HepG2 (cell line): ENCODE measurements at regions not wholly inside any gene's neighbourhood (a gene's known extent, or its start where the extent isn't known, plus 50 kb on each side); places are given as distances from the start of the nearest gene placed in this dataset.

ENCODE experiments used
- ATAC-seq: fragments of 200-7000 bp; cut with Tn5 transposase; 3 replicates; pipeline ENCODE4 v1.9.1; 2020; ENCODE audit warnings: mild to moderate bottlenecking, moderate library complexity
- BruUV-seq: library from RNA; stranded (reverse); fragments of 400-500 nt; replicated peaks from 2 replicates; lab custom pipeline; 2021; lab: Mats Ljungman, UMichigan
- CTCF ChIA-PET: fragments of 300-600 bp; formaldehyde crosslinking; extraction: SDS; loops from one replicate; lab custom pipeline; 2021; ENCODE audit warnings: low total read pairs, inconsistent platforms, low intra/inter-chr PET ratio; lab: Yijun Ruan, JAX
- POLR2A ChIA-PET: fragments of 350-600 bp; sonication (Branson Sonifier 250); formaldehyde crosslinking; loops from one replicate; lab custom pipeline; 2020; ENCODE audit warnings: antibody characterized with exemption, inconsistent platforms; lab: Yijun Ruan, JAX
- DNase-seq: peaks from one replicate; pipeline ENCODE4 v3.0.0-alpha.2; 2015; ENCODE audit warnings: low spot score
- FAIRE-seq: peaks from 3 replicates; lab custom pipeline; 2011; peaks lifted over from hg19 to GRCh38; lab: Jason Lieb, UNC
- H2AFZ ChIP-seq: one replicate; pipeline ENCODE4 v1.6.1; 2011; ENCODE audit warnings: low read length, inconsistent platforms
- H3K27ac ChIP-seq: fragments of 300-600 bp; 3 replicates; pipeline ENCODE4 v1.8.0; 2011; ENCODE audit warnings: mixed run types, mild to moderate bottlenecking, mixed read lengths, low read length, inconsistent platforms; ENCODE audit not compliant: insufficient read depth; ENCODE audit errors: extremely low read length
- H3K27me3 ChIP-seq, 2 experiments: fragments of 200-600 bp in 1 of 2; 2 replicates in 1 of 2; 3 replicates in 1 of 2; pipeline versions ENCODE4 v1.6.0 to v1.8.0; 2011; ENCODE audit warnings: low read length in 2 of 2, mild to moderate bottlenecking in 2 of 2, moderate library complexity in 2 of 2, inconsistent platforms in 1 of 2; ENCODE audit not compliant: insufficient read depth in 2 of 2, control insufficient read depth in 1 of 2
- H3K36me3 ChIP-seq, 2 experiments: fragments of 200-600 bp in 1 of 2; replicated peaks in 1 of 2; 2 replicates in 1 of 2; 3 replicates in 1 of 2; pipeline versions ENCODE4 v1.5.1 to v1.8.0; 2011; ENCODE audit warnings: low read length in 2 of 2, inconsistent platforms in 1 of 2; ENCODE audit not compliant: insufficient read depth in 2 of 2, control insufficient read depth in 1 of 2
- H3K4me1 ChIP-seq: 2 replicates; pipeline ENCODE4 v1.5.1; 2012; ENCODE audit warnings: low read length, inconsistent platforms; ENCODE audit not compliant: insufficient read depth
- H3K4me2 ChIP-seq: 2 replicates; pipeline ENCODE4 v1.6.0; 2011; ENCODE audit warnings: low read depth, low read length, inconsistent platforms
- H3K4me3 ChIP-seq, 3 experiments: fragments of 200-600 bp in 1 of 3; sonication (generic), shearing (Covaris generic) in 1 of 3; replicated peaks in 1 of 3; 2 replicates each; pipeline ENCODE4 v1.5.1; 2011 to 2016; ENCODE audit warnings: low read length in 3 of 3, inconsistent platforms in 2 of 3, low read depth in 2 of 3, mild to moderate bottlenecking in 2 of 3, control low read depth in 1 of 3, mixed read lengths in 1 of 3; ENCODE audit not compliant: insufficient read depth in 1 of 3
- H3K79me2 ChIP-seq: one replicate; pipeline ENCODE4 v1.6.1; 2011; ENCODE audit warnings: low read length, inconsistent platforms; ENCODE audit not compliant: insufficient read depth
- H3K9ac ChIP-seq: 2 replicates; pipeline ENCODE4 v1.6.0; 2011; ENCODE audit warnings: mild to moderate bottlenecking, low read depth, low read length, inconsistent platforms; ENCODE audit not compliant: insufficient read depth
- H3K9me3 ChIP-seq: 2 replicates; pipeline ENCODE4 v1.5.1; 2012; ENCODE audit warnings: mild to moderate bottlenecking, low read length
- H4K20me1 ChIP-seq: 2 replicates; pipeline ENCODE4 v1.6.0; 2011; ENCODE audit warnings: inconsistent platforms, mild to moderate bottlenecking, low read length, moderate library complexity; ENCODE audit not compliant: insufficient read depth
- CEBPG ChIP-seq: IDR thresholded peaks from 2 replicates; pipeline ENCODE4 v1.6.1; 2016
- KLF6 ChIP-seq: IDR thresholded peaks from 2 replicates; pipeline ENCODE4 v1.8.0; 2016; ENCODE audit warnings: missing biosample characterization, missing genetic modification reagents
- NCOA1 ChIP-seq: sonication (generic); formaldehyde crosslinking; IDR thresholded peaks from 2 replicates; pipeline ENCODE4 v1.9.0; 2021; ENCODE audit warnings: missing genetic modification reagents
- NR2F1 ChIP-seq, 2 experiments: fragments of 450-650 bp in 1 of 2; formaldehyde crosslinking in 1 of 2; IDR thresholded peaks; 2 replicates each; pipeline versions ENCODE4 v1.5.0 to v1.6.1; 2016 to 2020; ENCODE audit warnings: mild to moderate bottlenecking in 1 of 2, missing compliant biosample characterization in 1 of 2, missing genetic modification reagents in 1 of 2, moderate library complexity in 1 of 2
- SIN3A ChIP-seq: IDR thresholded peaks from 2 replicates; pipeline ENCODE4 v1.6.1; 2011; ENCODE audit warnings: low read depth, mild to moderate bottlenecking, control low read depth, low read length, borderline replicate concordance
- SNAPC2 ChIP-seq: sonication (generic); formaldehyde crosslinking; IDR thresholded peaks from 2 replicates; pipeline ENCODE4 v1.8.1; 2022; ENCODE audit warnings: mild to moderate bottlenecking, missing genetic modification reagents
- ZBTB1 ChIP-seq: sonication (generic); formaldehyde crosslinking; IDR thresholded peaks from 2 replicates; pipeline ENCODE4 v1.4.0; 2020; ENCODE audit warnings: missing genetic modification reagents, borderline replicate concordance
- ZBTB21 ChIP-seq: sonication (generic); formaldehyde crosslinking; IDR thresholded peaks from 2 replicates; pipeline ENCODE4 v1.4.0; 2020; ENCODE audit warnings: missing genetic modification reagents
- ZFP36L2 ChIP-seq: sonication (generic); formaldehyde crosslinking; IDR thresholded peaks from 2 replicates; pipeline ENCODE4 v1.4.0; 2020; ENCODE audit warnings: missing genetic modification reagents
- ZNF598 ChIP-seq: sonication (generic); formaldehyde crosslinking; IDR thresholded peaks from 2 replicates; pipeline ENCODE4 v1.5.1; 2020; ENCODE audit warnings: mild to moderate bottlenecking, missing genetic modification reagents, borderline replicate concordance
- ZSCAN25 ChIP-seq: sonication (generic); formaldehyde crosslinking; IDR thresholded peaks from 2 replicates; pipeline ENCODE4 v1.8.0; 2022; ENCODE audit warnings: mild to moderate bottlenecking, missing genetic modification reagents
- WGBS: methylation state at CpG from one replicate; pipeline ENCODE4 v1.1.6; 2017; ENCODE audit warnings: low lambda C conversion rate; 5-methylcytosine and 5-hydroxymethylcytosine counted together
- in situ Hi-C: cut with HindIII; loops from 2 replicates; pipeline ENCODE4 v1.10.0; 2017; ENCODE audit warnings: low pct_unique_long_range_greater_than_20kb; ENCODE audit not compliant: extremely low pct_ligation_motif_present
- intact Hi-C: fragments of 100-400 bp; cut with micrococcal nuclease; formaldehyde crosslinking; loops from one replicate; pipeline ENCODE4 v1.10.0; 2022; ENCODE audit not compliant: unreplicated experiment
- TF ChIP-seq, protein P1 (sequence below): sonication (generic); formaldehyde crosslinking; IDR thresholded peaks from 2 replicates; pipeline ENCODE4 v1.4.0; 2020; ENCODE audit warnings: missing genetic modification reagents

DNA sequence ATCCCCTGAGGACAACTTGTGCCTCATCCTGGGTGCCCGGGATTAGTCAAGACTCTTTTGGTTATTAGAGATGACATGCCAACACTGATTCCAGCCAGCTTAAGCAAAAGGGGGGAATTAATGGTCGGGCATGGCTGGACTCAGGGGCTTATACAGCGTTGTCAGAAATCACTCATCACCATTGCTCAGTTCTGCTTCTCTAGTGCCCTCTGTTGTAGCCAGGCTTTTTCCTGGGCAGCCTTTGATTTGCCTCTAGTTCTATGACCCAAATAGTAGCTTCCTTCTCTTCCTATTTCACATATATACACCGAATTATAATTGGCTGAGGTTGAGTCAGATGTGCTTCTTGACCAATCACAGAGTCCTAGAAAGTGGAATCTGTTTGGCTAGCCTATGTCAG, 192.0 kb upstream of the HABP2 start:
- no peak for DNase-seq
- Histone ChIP-seq H3K4me1 (no peaks in the 10 kb centered on the region), H3K27me3 (peaks cover 2 to 46% of the 10 kb centered on the region in 2 experiments), H3K36me3 (no peaks in the 10 kb centered on the region), H3K27ac (no peak overlapping the region), H2AFZ (no peak overlapping the region), H4K20me1 (no peaks in the 10 kb centered on the region), H3K4me2 (no peak overlapping the region), H3K9me3 (no peaks in the 10 kb centered on the region), H3K79me2 (no peaks in the 10 kb centered on the region), H3K9ac (no peak overlapping the region), H3K4me3 (no peak overlapping the region)
- in situ Hi-C loops (no loop called here), intact Hi-C loops (no loop called here)
- no peak for ATAC-seq
- no peak for FAIRE-seq
- ChIA-PET CTCF (no interaction called here), POLR2A (no interaction called here)
- TF ChIP-seq NR2F1 (CRISPR knock-in tag; IDR thresholded peaks at IDR 0.05) (no peak), ZBTB1 (CRISPR knock-in tag) (no peak), SIN3A (no peak), NCOA1 (CRISPR knock-in tag) (no peak), SNAPC2 (CRISPR knock-in tag) (no peak), ZSCAN25 (CRISPR knock-in tag) (no peak), KLF6 (CRISPR knock-in tag) (no peak), ZFP36L2 (CRISPR knock-in tag) (no peak), ZNF598 (no peak), ZBTB21 (CRISPR knock-in tag) (no peak), CEBPG (no peak)
- TF ChIP-seq, protein P1, sequence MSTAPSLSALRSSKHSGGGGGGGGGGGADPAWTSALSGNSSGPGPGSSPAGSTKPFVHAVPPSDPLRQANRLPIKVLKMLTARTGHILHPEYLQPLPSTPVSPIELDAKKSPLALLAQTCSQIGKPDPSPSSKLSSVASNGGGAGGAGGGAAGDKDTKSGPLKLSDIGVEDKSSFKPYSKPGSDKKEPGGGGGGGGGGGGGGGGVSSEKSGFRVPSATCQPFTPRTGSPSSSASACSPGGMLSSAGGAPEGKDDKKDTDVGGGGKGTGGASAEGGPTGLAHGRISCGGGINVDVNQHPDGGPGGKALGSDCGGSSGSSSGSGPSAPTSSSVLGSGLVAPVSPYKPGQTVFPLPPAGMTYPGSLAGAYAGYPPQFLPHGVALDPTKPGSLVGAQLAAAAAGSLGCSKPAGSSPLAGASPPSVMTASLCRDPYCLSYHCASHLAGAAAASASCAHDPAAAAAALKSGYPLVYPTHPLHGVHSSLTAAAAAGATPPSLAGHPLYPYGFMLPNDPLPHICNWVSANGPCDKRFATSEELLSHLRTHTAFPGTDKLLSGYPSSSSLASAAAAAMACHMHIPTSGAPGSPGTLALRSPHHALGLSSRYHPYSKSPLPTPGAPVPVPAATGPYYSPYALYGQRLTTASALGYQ (CRISPR knock-in tag) = no peak
- WGBS = 0% methylated on average over 4 of the region's 4 CpGs
- BruUV-seq = no TSS peak
